Duodenal mucosa (tissue), 2 donors: ENCODE measurements at regions not wholly inside any gene's neighbourhood (a gene's known extent, or its start where the extent isn't known, plus 50 kb on each side); places are given as distances from the start of the nearest gene placed in this dataset.
"Not testable (repeated sequence)": the region's sequence is repeated elsewhere in the genome, so short reads cannot be mapped to it uniquely, and the experiment has no call there.

Experiments
- H3K27ac ChIP-seq: one replicate; pipeline ENCODE4 v1.7.0; 2013; ENCODE audit warnings: low read depth, low read length
- H3K27me3 ChIP-seq, 2 donors: one replicate each; pipeline ENCODE4 v1.7.0; 2013; ENCODE audit warnings: low read length in 2 of 2, control low read depth in 1 of 2; ENCODE audit not compliant: insufficient read depth in 2 of 2, control insufficient read depth in 1 of 2
- H3K36me3 ChIP-seq, 2 donors: one replicate each; pipeline ENCODE4 v1.7.0; 2013; ENCODE audit warnings: low read length in 2 of 2, control low read depth in 1 of 2; ENCODE audit not compliant: insufficient read depth in 2 of 2, control insufficient read depth in 1 of 2
- H3K4me1 ChIP-seq, 2 donors: one replicate each; pipeline ENCODE4 v1.7.0; 2013; ENCODE audit warnings: low read length in 2 of 2, control low read depth in 1 of 2; ENCODE audit not compliant: insufficient read depth in 2 of 2, control insufficient read depth in 1 of 2
- H3K4me3 ChIP-seq, 2 donors: one replicate each; pipeline ENCODE4 v1.7.0; 2013; ENCODE audit warnings: low read length in 2 of 2, low read depth in 1 of 2
- H3K9ac ChIP-seq, 2 donors: one replicate each; pipeline ENCODE4 v1.7.0; 2013; ENCODE audit warnings: low read length in 2 of 2, low read depth in 1 of 2
- H3K9me3 ChIP-seq, 2 donors: one replicate each; pipeline ENCODE4 v1.7.0; 2013; ENCODE audit warnings: low read length in 2 of 2, control low read depth in 1 of 2; ENCODE audit not compliant: control insufficient read depth in 1 of 2

- Histone ChIP-seq H3K9me3 (no peaks in the 10 kb centered on the region), H3K9ac (no peak overlapping the region), H3K4me3 (no peak overlapping the region), H3K4me1 (no peaks in the 10 kb centered on the region), H3K27ac (no peak overlapping the region), H3K27me3 (no peaks in the 10 kb centered on the region), H3K36me3 (no peaks in the 10 kb centered on the region)
Measured at GRCh38 chr15:46079046-46079445, 444.2 kb downstream of the SQOR start.

- Histone ChIP-seq H3K9ac (no peak overlapping the region), H3K9me3 (no peaks in the 10 kb centered on the region)
Measured at GRCh38 chr15:46080016-46080415, 445.2 kb downstream of the SQOR start.

GRCh38 chr15:46088486-46089445, 453.9 kb downstream of the SQOR start:
- H3K27ac ChIP-seq = no peak overlapping the region
- no peak overlapping the region for H3K4me3 ChIP-seq

More at GRCh38 chr15:46080016-46080415, 445.2 kb downstream of the SQOR start:
- H3K27ac ChIP-seq = no peak overlapping the region
- no peaks in the 10 kb centered on the region for H3K4me1 ChIP-seq
- H3K36me3 ChIP-seq = no peaks in the 10 kb centered on the region
- no peaks in the 10 kb centered on the region for H3K27me3 ChIP-seq
- no peak overlapping the region for H3K4me3 ChIP-seq

GRCh38 chr15:46089467-46089935, 454.7 kb downstream of the SQOR start:
- Histone ChIP-seq H3K36me3 (no peaks in the 10 kb centered on the region), H3K9ac (no peak overlapping the region), H3K9me3 (no peaks in the 10 kb centered on the region), H3K27me3 (no peaks in the 10 kb centered on the region), H3K27ac (no peak overlapping the region), H3K4me1 (no peaks in the 10 kb centered on the region), H3K4me3 (no peak overlapping the region)

More at GRCh38 chr15:46088486-46089445, 453.9 kb downstream of the SQOR start:
- no peaks in the 10 kb centered on the region for H3K27me3 ChIP-seq
- no peaks in the 10 kb centered on the region for H3K9me3 ChIP-seq
- H3K36me3 ChIP-seq = no peaks in the 10 kb centered on the region
- H3K9ac ChIP-seq = no peak overlapping the region
- H3K4me1 ChIP-seq = no peaks in the 10 kb centered on the region

- Histone ChIP-seq H3K9ac (no peak overlapping the region), H3K36me3 (no peaks in the 10 kb centered on the region), H3K9me3 (no peaks in the 10 kb centered on the region), H3K4me1 (no peaks in the 10 kb centered on the region), H3K4me3 (no peak overlapping the region), H3K27ac (no peak overlapping the region), H3K27me3 (no peaks in the 10 kb centered on the region)
Measured at GRCh38 chr15:46091860-46092450, 457.1 kb downstream of the SQOR start.

GRCh38 chr15:46098006-46098405, 463.2 kb downstream of the SQOR start:
- not testable (repeated sequence) for H3K27me3 ChIP-seq, H3K27ac ChIP-seq, H3K4me3 ChIP-seq, H3K36me3 ChIP-seq, H3K4me1 ChIP-seq, H3K9ac ChIP-seq, H3K9me3 ChIP-seq

GRCh38 chr15:46110755-46111154, 475.9 kb downstream of the SQOR start:
- no peak overlapping the region for H3K9ac ChIP-seq
- no peaks in the 10 kb centered on the region for H3K27me3 ChIP-seq
- H3K4me1 ChIP-seq = no peaks in the 10 kb centered on the region
- H3K4me3 ChIP-seq = no peak overlapping the region
- no peak overlapping the region for H3K27ac ChIP-seq
- H3K9me3 ChIP-seq = no peaks in the 10 kb centered on the region
- H3K36me3 ChIP-seq = no peaks in the 10 kb centered on the region

GRCh38 chr15:46111730-46112129, 476.9 kb downstream of the SQOR start:
- Histone ChIP-seq H3K36me3 (no peaks in the 10 kb centered on the region), H3K4me3 (no peak overlapping the region), H3K27ac (no peak overlapping the region), H3K4me1 (no peaks in the 10 kb centered on the region), H3K9me3 (no peaks in the 10 kb centered on the region), H3K9ac (no peak overlapping the region), H3K27me3 (no peaks in the 10 kb centered on the region)

GRCh38 chr15:46117071-46117470, 482.2 kb downstream of the SQOR start:
- Histone ChIP-seq H3K9me3 (peaks cover 0 to 2% of the 10 kb centered on the region in 2 donors), H3K4me1 (no peaks in the 10 kb centered on the region)

GRCh38 chr15:46120713-46121112, 485.9 kb downstream of the SQOR start:
- no peak overlapping the region for H3K4me3 ChIP-seq
- H3K36me3 ChIP-seq = no peaks in the 10 kb centered on the region
- H3K4me1 ChIP-seq = no peaks in the 10 kb centered on the region
- peaks cover 6 to 13% of the 10 kb centered on the region in 2 donors for H3K9me3 ChIP-seq
- no peak overlapping the region for H3K9ac ChIP-seq
- H3K27me3 ChIP-seq = no peaks in the 10 kb centered on the region
- H3K27ac ChIP-seq = no peak overlapping the region

More at GRCh38 chr15:46117071-46117470, 482.2 kb downstream of the SQOR start:
- H3K4me3 ChIP-seq = no peak overlapping the region
- no peaks in the 10 kb centered on the region for H3K36me3 ChIP-seq
- no peak overlapping the region for H3K9ac ChIP-seq
- no peaks in the 10 kb centered on the region for H3K27me3 ChIP-seq
- no peak overlapping the region for H3K27ac ChIP-seq
